ENCODE measurements at regions not wholly inside any gene's neighbourhood (a gene's known extent, or its start where the extent isn't known, plus 50 kb on each side); places are given as distances from the start of the nearest gene placed in this dataset.

DNA sequence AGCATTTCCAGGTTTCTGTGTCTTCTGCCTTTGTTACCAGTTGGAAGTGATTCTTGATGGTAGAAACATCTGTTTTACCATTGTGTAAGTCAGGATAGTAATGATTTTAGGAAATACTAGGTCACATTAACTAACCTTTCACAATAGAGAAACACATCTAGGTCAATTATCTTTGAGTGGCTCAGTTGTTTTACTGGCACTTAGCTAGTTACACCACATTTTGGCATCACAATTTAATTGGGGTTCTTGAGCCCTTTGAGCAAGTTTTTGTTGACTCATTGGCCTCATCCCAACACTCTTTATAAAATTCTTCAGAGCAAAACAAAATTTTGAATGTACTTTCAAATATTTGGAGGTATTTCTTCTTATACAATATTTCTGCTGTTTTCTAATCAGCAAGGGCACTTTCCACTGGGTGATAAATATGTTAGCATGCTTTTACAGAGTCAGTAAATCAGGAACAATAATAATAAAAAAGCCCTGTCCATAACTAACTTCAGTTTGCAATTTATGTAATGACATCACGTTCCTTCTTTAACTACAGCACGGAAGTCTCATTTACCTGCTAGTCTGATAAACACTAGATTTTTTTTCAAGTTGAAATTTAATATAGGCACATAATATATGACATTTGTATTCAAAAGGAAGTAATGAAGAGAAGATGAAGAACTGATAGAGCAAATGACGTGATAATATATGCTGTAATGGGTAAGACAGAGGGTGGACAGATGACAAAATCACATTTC lies 64.8 kb upstream of the GK2 start:
- TF ChIP-seq ZNF274 (IDR thresholded peaks at IDR 0.05; ENCODE audit: low read depth, low read length): no peak
- no peak for TF ChIP-seq SUZ12 (IDR thresholded peaks at IDR 0.05; ENCODE audit: extremely low read depth, insufficient read depth, insufficient read length)
- no peak for TF ChIP-seq YY1 (IDR thresholded peaks at IDR 0.05; ENCODE audit: insufficient read depth, insufficient read length)
